ENCODE measurements at regions not wholly inside any gene's neighbourhood (a gene's known extent, or its start where the extent isn't known, plus 50 kb on each side); places are given as distances from the start of the nearest gene placed in this dataset.
"Not testable (repeated sequence)": the region's sequence is repeated elsewhere in the genome, so short reads cannot be mapped to it uniquely, and the experiment has no call there.

GRCh38 chr13:89281331-89281730 lies 1610.2 kb downstream of the SLITRK5 start:
- DNase-seq (ENCODE audit: extremely low read depth, low read depth, low spot score): no peak

GRCh38 chr13:89282241-89282640 lies 1611.1 kb downstream of the SLITRK5 start:
- no peak for DNase-seq (ENCODE audit: extremely low read depth, low read depth, low spot score)

- no peak for DNase-seq (ENCODE audit: extremely low read depth, low read depth, low spot score)
Measured at GRCh38 chr13:89287381-89287780, 1616.2 kb downstream of the SLITRK5 start.

- no peak for DNase-seq (ENCODE audit: extremely low read depth, low read depth, low spot score)
Measured at GRCh38 chr13:89294115-89294867, 1623.1 kb downstream of the SLITRK5 start.

- no peak for DNase-seq (ENCODE audit: extremely low read depth, low read depth, low spot score)
Measured at GRCh38 chr13:89307278-89307677, 1636.1 kb downstream of the SLITRK5 start.

GRCh38 chr13:89310943-89311672 lies 1639.9 kb downstream of the SLITRK5 start:
- DNase-seq (ENCODE audit: extremely low read depth, low read depth, low spot score): no peak

- no peak for DNase-seq (ENCODE audit: extremely low read depth, low read depth, low spot score)
Measured at GRCh38 chr13:89315287-89315686, 1644.1 kb downstream of the SLITRK5 start.

- DNase-seq (ENCODE audit: extremely low read depth, low read depth, low spot score): no peak
Measured at GRCh38 chr13:89322466-89322865, 1651.3 kb downstream of the SLITRK5 start.

- no peak for DNase-seq (ENCODE audit: extremely low read depth, low read depth, low spot score)
Measured at GRCh38 chr13:89324582-89324981, 1653.4 kb downstream of the SLITRK5 start.

- DNase-seq (ENCODE audit: extremely low read depth, low read depth, low spot score): no peak
Measured at GRCh38 chr13:89343165-89343564, 1672.0 kb downstream of the SLITRK5 start.

GRCh38 chr13:89352384-89352783 lies 1681.2 kb downstream of the SLITRK5 start:
- no peak for DNase-seq (ENCODE audit: extremely low read depth, low read depth, low spot score)

GRCh38 chr13:89361909-89362308 lies 1690.7 kb downstream of the SLITRK5 start:
- no peak for DNase-seq (ENCODE audit: extremely low read depth, low read depth, low spot score)

- DNase-seq (ENCODE audit: extremely low read depth, low read depth, low spot score): no peak
Measured at GRCh38 chr13:89363144-89363543, 1692.0 kb downstream of the SLITRK5 start.

- no peak for DNase-seq (ENCODE audit: extremely low read depth, low read depth, low spot score)
Measured at GRCh38 chr13:89372193-89372592, 1701.0 kb downstream of the SLITRK5 start.

GRCh38 chr13:89375839-89376238 lies 1704.7 kb downstream of the SLITRK5 start:
- DNase-seq (ENCODE audit: extremely low read depth, low read depth, low spot score): no peak

- DNase-seq (ENCODE audit: extremely low read depth, low read depth, low spot score): no peak
Measured at GRCh38 chr13:89380101-89380500, 1708.9 kb downstream of the SLITRK5 start.

GRCh38 chr13:89382981-89383380 lies 1711.8 kb downstream of the SLITRK5 start:
- DNase-seq (ENCODE audit: extremely low read depth, low read depth, low spot score): no peak

GRCh38 chr13:89383891-89384290 lies 1712.7 kb downstream of the SLITRK5 start:
- DNase-seq (ENCODE audit: extremely low read depth, low read depth, low spot score): no peak

- DNase-seq (ENCODE audit: extremely low read depth, low read depth, low spot score): no peak
Measured at GRCh38 chr13:89393758-89394304, 1722.7 kb downstream of the SLITRK5 start.

GRCh38 chr13:89401264-89401675 lies 1730.1 kb downstream of the SLITRK5 start:
- DNase-seq (ENCODE audit: extremely low read depth, low read depth, low spot score): peak; percentile 1

GRCh38 chr13:89402211-89402610 lies 1731.0 kb downstream of the SLITRK5 start:
- no peak for DNase-seq (ENCODE audit: extremely low read depth, low read depth, low spot score)

- not testable (repeated sequence) for DNase-seq (ENCODE audit: extremely low read depth, low read depth, low spot score)
Measured at GRCh38 chr13:89406096-89406495, 1734.9 kb downstream of the SLITRK5 start.

Data from glomerular endothelial cell (primary cell).